ENCODE measurements at regions not wholly inside any gene's neighbourhood (a gene's known extent, or its start where the extent isn't known, plus 50 kb on each side); places are given as distances from the start of the nearest gene placed in this dataset.

GRCh38 chr2:152910970-152911369 is 192.6 kb downstream of the ARL6IP6 start:
- Histone ChIP-seq H3F3A (ENCODE audit: control insufficient read depth, insufficient read depth) (no peaks in the 10 kb centered on the region), H3K79me2 (ENCODE audit: control insufficient read depth, low read length) (no peaks in the 10 kb centered on the region), H3K4me3 (ENCODE audit: low read length) (no peak overlapping the region), H3K4me1 (ENCODE audit: control insufficient read depth, low read length) (no peaks in the 10 kb centered on the region), H3K27ac (ENCODE audit: low read depth, low read length) (no peak overlapping the region), H3K4me2 (ENCODE audit: low read length) (no peak overlapping the region), H3K9me3 (ENCODE audit: control insufficient read depth, insufficient read depth, low read length) (no peaks in the 10 kb centered on the region), H3K36me3 (ENCODE audit: control insufficient read depth, low read length) (no peaks in the 10 kb centered on the region), H4K20me1 (ENCODE audit: control insufficient read depth, insufficient read depth, low read depth, low read length) (no peaks in the 10 kb centered on the region), H3K9me2 (replicated peaks; ENCODE audit: control insufficient read depth, low read length) (no peaks in the 10 kb centered on the region), H3K27me3 (ENCODE audit: control insufficient read depth, low read length) (no peaks in the 10 kb centered on the region)
- TF ChIP-seq CTCF (IDR thresholded peaks at IDR 0.05; ENCODE audit: low read depth, low read length, poor library complexity, severe bottlenecking) (no peak), EZH2phosphoT487 (IDR thresholded peaks at IDR 0.05; ENCODE audit: borderline replicate concordance, low read length) (no peak)

- no peak overlapping the region for H3K4me2 ChIP-seq (ENCODE audit: low read length)
- no peaks in the 10 kb centered on the region for H3K9me3 ChIP-seq (ENCODE audit: control insufficient read depth, insufficient read depth, low read length)
- H3K27me3 ChIP-seq (ENCODE audit: control insufficient read depth, low read length), result no peaks in the 10 kb centered on the region
- H3K36me3 ChIP-seq (ENCODE audit: control insufficient read depth, low read length), result no peaks in the 10 kb centered on the region
- H4K20me1 ChIP-seq (ENCODE audit: control insufficient read depth, insufficient read depth, low read depth, low read length), result no peaks in the 10 kb centered on the region
- TF ChIP-seq EZH2phosphoT487 (IDR thresholded peaks at IDR 0.05; ENCODE audit: borderline replicate concordance, low read length), result no peak
- TF ChIP-seq CTCF (IDR thresholded peaks at IDR 0.05; ENCODE audit: low read depth, low read length, poor library complexity, severe bottlenecking), result no peak
- H3F3A ChIP-seq (ENCODE audit: control insufficient read depth, insufficient read depth), result no peaks in the 10 kb centered on the region
- H3K27ac ChIP-seq (ENCODE audit: low read depth, low read length), result no peak overlapping the region
- no peaks in the 10 kb centered on the region for H3K9me2 ChIP-seq (replicated peaks; ENCODE audit: control insufficient read depth, low read length)
- no peak overlapping the region for H3K4me3 ChIP-seq (ENCODE audit: low read length)
- H3K79me2 ChIP-seq (ENCODE audit: control insufficient read depth, low read length), result no peaks in the 10 kb centered on the region
- H3K4me1 ChIP-seq (ENCODE audit: control insufficient read depth, low read length), result no peaks in the 10 kb centered on the region
Observed at GRCh38 chr2:152907046-152907445, 188.6 kb downstream of the ARL6IP6 start.

DNA sequence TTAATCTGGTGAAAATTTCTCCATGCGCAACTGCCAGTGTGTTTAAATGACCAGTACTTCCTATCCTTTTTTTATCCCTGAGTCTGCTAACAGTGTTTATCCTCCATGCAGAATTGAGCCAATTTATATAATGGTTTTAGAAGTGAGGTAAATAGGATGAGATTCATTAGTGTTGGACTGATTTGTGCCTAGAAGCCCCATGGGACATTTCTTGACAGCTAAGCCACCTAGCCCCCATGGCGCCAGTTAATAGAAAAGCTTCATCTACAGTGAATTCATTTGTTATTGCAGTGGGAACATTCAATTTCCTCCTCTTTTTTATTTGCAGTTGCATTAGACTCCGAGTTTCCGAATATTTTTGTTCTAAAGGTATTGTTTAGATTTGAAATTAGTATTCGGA is 175.6 kb downstream of the ARL6IP6 start:
- Histone ChIP-seq H3F3A (ENCODE audit: control insufficient read depth, insufficient read depth) (no peaks in the 10 kb centered on the region), H3K9me3 (ENCODE audit: control insufficient read depth, insufficient read depth, low read length) (no peaks in the 10 kb centered on the region), H3K27me3 (ENCODE audit: control insufficient read depth, low read length) (no peaks in the 10 kb centered on the region), H3K9me2 (replicated peaks; ENCODE audit: control insufficient read depth, low read length) (no peaks in the 10 kb centered on the region), H3K27ac (ENCODE audit: low read depth, low read length) (no peak overlapping the region), H3K79me2 (ENCODE audit: control insufficient read depth, low read length) (no peaks in the 10 kb centered on the region), H3K4me1 (ENCODE audit: control insufficient read depth, low read length) (no peaks in the 10 kb centered on the region), H4K20me1 (ENCODE audit: control insufficient read depth, insufficient read depth, low read depth, low read length) (no peaks in the 10 kb centered on the region), H3K4me3 (ENCODE audit: low read length) (no peak overlapping the region), H3K36me3 (ENCODE audit: control insufficient read depth, low read length) (no peaks in the 10 kb centered on the region), H3K4me2 (ENCODE audit: low read length) (no peak overlapping the region)
- TF ChIP-seq CTCF (IDR thresholded peaks at IDR 0.05; ENCODE audit: low read depth, low read length, poor library complexity, severe bottlenecking) (no peak), EZH2phosphoT487 (IDR thresholded peaks at IDR 0.05; ENCODE audit: borderline replicate concordance, low read length) (no peak)

GRCh38 chr2:152890736-152891135 is 172.3 kb downstream of the ARL6IP6 start:
- no peak for TF ChIP-seq CTCF (IDR thresholded peaks at IDR 0.05; ENCODE audit: low read depth, low read length, poor library complexity, severe bottlenecking)
- TF ChIP-seq EZH2phosphoT487 (IDR thresholded peaks at IDR 0.05; ENCODE audit: borderline replicate concordance, low read length), result no peak
- no peaks in the 10 kb centered on the region for H3F3A ChIP-seq (ENCODE audit: control insufficient read depth, insufficient read depth)
- H3K27ac ChIP-seq (ENCODE audit: low read depth, low read length), result no peak overlapping the region
- no peak overlapping the region for H3K4me3 ChIP-seq (ENCODE audit: low read length)
- no peaks in the 10 kb centered on the region for H3K79me2 ChIP-seq (ENCODE audit: control insufficient read depth, low read length)
- no peaks in the 10 kb centered on the region for H4K20me1 ChIP-seq (ENCODE audit: control insufficient read depth, insufficient read depth, low read depth, low read length)
- H3K4me1 ChIP-seq (ENCODE audit: control insufficient read depth, low read length), result no peaks in the 10 kb centered on the region
- no peaks in the 10 kb centered on the region for H3K9me3 ChIP-seq (ENCODE audit: control insufficient read depth, insufficient read depth, low read length)
- no peaks in the 10 kb centered on the region for H3K27me3 ChIP-seq (ENCODE audit: control insufficient read depth, low read length)
- H3K9me2 ChIP-seq (replicated peaks; ENCODE audit: control insufficient read depth, low read length), result no peaks in the 10 kb centered on the region
- no peak overlapping the region for H3K4me2 ChIP-seq (ENCODE audit: low read length)
- H3K36me3 ChIP-seq (ENCODE audit: control insufficient read depth, low read length), result no peaks in the 10 kb centered on the region

Data from DOHH2 (cell line).